ENCODE measurements at regions not wholly inside any gene's neighbourhood (a gene's known extent, or its start where the extent isn't known, plus 50 kb on each side); places are given as distances from the start of the nearest gene placed in this dataset.
"Not testable (repeated sequence)": the region's sequence is repeated elsewhere in the genome, so short reads cannot be mapped to it uniquely, and the experiment has no call there.

- no peak for DNase-seq (ENCODE audit: low read depth)
Observed at GRCh38 chr2:153307223-153307622, 171.3 kb downstream of the RPRM start.

- no peak for DNase-seq (ENCODE audit: low read depth)
Observed at GRCh38 chr2:153299809-153300208, 178.8 kb downstream of the RPRM start.

GRCh38 chr2:153299217-153299616, 179.3 kb downstream of the RPRM start:
- DNase-seq (ENCODE audit: low read depth), result no peak

- no peak for DNase-seq (ENCODE audit: low read depth)
Observed at GRCh38 chr2:153294199-153294786, 184.3 kb downstream of the RPRM start.

- DNase-seq (ENCODE audit: low read depth), result no peak
Observed at GRCh38 chr2:153291718-153292117, 186.8 kb downstream of the RPRM start.

- DNase-seq (ENCODE audit: low read depth), result no peak
Observed at GRCh38 chr2:153287109-153287801, 191.3 kb downstream of the RPRM start.

GRCh38 chr2:153268941-153269461, 209.6 kb downstream of the RPRM start:
- no peak for DNase-seq (ENCODE audit: low read depth)

- not testable (repeated sequence) for DNase-seq (ENCODE audit: low read depth)
Observed at GRCh38 chr2:153256876-153257275, 221.7 kb downstream of the RPRM start.

- not testable (repeated sequence) for DNase-seq (ENCODE audit: low read depth)
Observed at GRCh38 chr2:153246636-153247035, 231.9 kb downstream of the RPRM start.

- no peak for DNase-seq (ENCODE audit: low read depth)
Observed at GRCh38 chr2:153235516-153235915, 243.0 kb downstream of the RPRM start.

GRCh38 chr2:153232464-153232863, 246.1 kb downstream of the RPRM start:
- DNase-seq (ENCODE audit: low read depth), result no peak

- no peak for DNase-seq (ENCODE audit: low read depth)
Observed at GRCh38 chr2:153230977-153231376, 247.6 kb downstream of the RPRM start.

- DNase-seq (ENCODE audit: low read depth), result no peak
Observed at GRCh38 chr2:153228904-153229303, 249.7 kb downstream of the RPRM start.

- no peak for DNase-seq (ENCODE audit: low read depth)
Observed at GRCh38 chr2:153227981-153228380, 250.6 kb downstream of the RPRM start.

GRCh38 chr2:153222231-153223165, 256.1 kb downstream of the RPRM start:
- DNase-seq (ENCODE audit: low read depth), result no peak

GRCh38 chr2:153221506-153221905, 257.1 kb downstream of the RPRM start:
- DNase-seq (ENCODE audit: low read depth), result no peak

GRCh38 chr2:153221087-153221486, 257.5 kb downstream of the RPRM start:
- DNase-seq (ENCODE audit: low read depth), result no peak

- DNase-seq (ENCODE audit: low read depth), result no peak
Observed at GRCh38 chr2:153218851-153219250, 259.7 kb downstream of the RPRM start.

GRCh38 chr2:153214337-153214736, 264.2 kb downstream of the RPRM start:
- no peak for DNase-seq (ENCODE audit: low read depth)

GRCh38 chr2:153213022-153213421, 265.5 kb downstream of the RPRM start:
- DNase-seq (ENCODE audit: low read depth), result no peak

- no peak for DNase-seq (ENCODE audit: low read depth)
Observed at GRCh38 chr2:153197402-153198386, 280.9 kb downstream of the RPRM start.

Measured in Daoy (cell line).